NCI-H146 treated with DMSO at 0.1 percent for 48 hours (cell line): ENCODE measurements at regions not wholly inside any gene's neighbourhood (a gene's known extent, or its start where the extent isn't known, plus 50 kb on each side); places are given as distances from the start of the nearest gene placed in this dataset.
"Not testable (repeated sequence)": the region's sequence is repeated elsewhere in the genome, so short reads cannot be mapped to it uniquely, and the experiment has no call there.

ENCODE experiments used
- DNase-seq: peaks from one replicate; lab custom pipeline; 2025; ENCODE audit not compliant: unreplicated experiment; lab: John Stamatoyannopoulos, UW

DNA sequence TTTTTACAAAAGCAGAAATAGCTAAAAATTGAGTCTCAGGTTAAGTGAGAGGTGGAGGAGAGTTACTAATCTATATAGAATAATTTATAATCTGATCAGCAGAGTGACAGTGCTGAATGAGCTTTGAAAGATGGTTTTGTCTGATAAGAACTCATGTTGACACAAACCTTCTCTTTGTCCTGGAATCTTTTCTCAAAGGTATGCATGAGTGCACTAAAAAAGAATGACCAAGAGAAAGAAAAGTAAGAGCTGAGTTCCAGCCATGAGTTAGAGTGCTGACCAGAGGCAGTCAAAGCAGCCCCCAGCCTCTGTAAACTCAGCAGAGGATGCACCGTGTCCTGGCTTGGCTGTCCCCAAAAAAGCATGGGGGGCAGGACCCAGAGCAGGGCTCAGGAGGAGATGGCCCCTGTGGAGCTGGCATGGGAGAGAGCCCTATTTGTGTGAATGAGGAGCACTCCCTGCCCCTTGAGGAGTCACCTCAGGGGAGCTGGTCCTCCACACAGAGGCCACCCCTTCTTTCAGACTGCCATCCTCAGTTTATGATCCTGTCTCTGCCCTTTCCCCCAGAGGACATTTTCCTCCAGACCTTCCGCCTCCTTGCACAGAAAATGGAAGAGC, 129.8 kb downstream of the SEC23A start:
- DNase-seq: no peak

GRCh38 chr14:38972511-38972910, 130.5 kb downstream of the SEC23A start:
- DNase-seq: no peak

DNA sequence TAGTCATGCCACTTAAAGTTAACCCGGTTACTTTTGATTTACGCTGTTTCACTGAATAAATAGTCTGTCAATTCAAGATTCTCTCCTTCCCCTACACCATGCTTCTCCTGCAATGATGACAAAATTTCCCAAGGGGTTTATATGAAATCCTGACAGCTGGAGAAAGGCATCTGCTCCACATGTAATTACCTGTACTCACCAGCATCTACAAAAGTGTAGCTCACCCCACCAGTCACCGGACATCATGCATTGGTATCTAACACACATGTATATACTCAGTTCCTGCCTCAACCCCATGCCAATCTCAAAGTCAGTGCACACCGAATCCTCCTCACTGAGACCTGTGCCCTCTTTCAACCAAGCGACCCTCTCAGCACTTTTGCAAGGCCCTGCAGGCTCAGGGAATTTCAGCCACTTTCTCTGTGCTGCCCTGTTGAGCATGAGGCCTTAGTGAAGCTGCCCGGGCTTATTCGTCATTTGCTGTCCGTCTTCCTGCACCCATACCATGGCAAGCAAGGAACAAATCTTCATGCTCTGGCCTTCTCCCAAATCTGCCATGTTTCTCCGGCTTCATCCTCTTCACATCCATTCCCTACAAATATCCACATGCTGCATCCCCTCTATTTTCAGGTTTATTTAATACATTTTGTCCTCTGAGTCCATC, 131.6 kb downstream of the SEC23A start:
- DNase-seq: no peak

GRCh38 chr14:38964630-38965029, 138.4 kb downstream of the SEC23A start:
- DNase-seq: no peak

- no peak for DNase-seq
These were observed 142.0 kb downstream of the SEC23A start for GRCh38 chr14:38960946-38961531.

GRCh38 chr14:38959021-38959420, 144.0 kb downstream of the SEC23A start:
- DNase-seq: no peak

GRCh38 chr14:38958589-38958988, 144.4 kb downstream of the SEC23A start:
- DNase-seq: no peak

GRCh38 chr14:38951451-38951850, 151.6 kb downstream of the SEC23A start:
- no peak for DNase-seq

- DNase-seq: no peak
These were observed 152.4 kb downstream of the SEC23A start for GRCh38 chr14:38950676-38951075.

DNA sequence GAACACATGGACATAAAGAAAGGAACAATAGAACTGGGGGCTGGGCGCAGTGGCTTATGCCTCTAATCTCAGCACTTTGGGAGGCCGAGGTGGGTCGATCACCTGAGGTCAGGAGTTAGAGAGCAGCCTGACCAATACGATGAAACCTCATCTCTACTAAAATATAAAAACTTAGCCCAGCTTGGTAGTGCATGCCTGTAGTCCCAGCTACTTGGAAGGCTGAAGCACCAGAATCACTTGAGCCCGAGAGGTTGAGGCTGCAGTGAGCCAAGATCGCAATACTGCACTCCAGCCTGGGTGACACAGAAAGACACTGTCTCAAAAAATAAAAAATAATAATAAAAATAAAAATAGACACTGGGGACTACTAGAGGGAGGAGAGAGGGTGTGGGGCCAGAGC, 154.5 kb downstream of the SEC23A start:
- no peak for DNase-seq

GRCh38 chr14:38948171-38948570, 154.9 kb downstream of the SEC23A start:
- DNase-seq: no peak

DNA sequence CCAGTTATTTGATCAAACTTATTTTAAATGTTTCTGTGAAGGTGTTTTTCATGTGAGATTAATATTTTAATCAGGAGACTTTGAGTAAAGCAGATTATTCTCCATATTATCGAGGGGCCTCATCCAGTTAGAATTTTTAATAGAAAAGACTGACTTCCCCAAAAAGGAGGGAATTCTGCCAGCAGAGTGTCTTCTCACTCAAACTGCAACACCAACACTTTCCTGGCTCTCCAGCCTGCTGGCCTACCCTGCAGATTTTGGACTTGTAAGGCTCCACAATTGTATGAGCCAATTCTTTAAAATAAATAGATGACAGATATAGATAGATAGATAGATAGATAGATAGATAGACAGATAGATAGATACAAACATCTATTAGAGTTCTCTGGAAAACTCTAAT, 155.7 kb downstream of the SEC23A start:
- no peak for DNase-seq

DNA sequence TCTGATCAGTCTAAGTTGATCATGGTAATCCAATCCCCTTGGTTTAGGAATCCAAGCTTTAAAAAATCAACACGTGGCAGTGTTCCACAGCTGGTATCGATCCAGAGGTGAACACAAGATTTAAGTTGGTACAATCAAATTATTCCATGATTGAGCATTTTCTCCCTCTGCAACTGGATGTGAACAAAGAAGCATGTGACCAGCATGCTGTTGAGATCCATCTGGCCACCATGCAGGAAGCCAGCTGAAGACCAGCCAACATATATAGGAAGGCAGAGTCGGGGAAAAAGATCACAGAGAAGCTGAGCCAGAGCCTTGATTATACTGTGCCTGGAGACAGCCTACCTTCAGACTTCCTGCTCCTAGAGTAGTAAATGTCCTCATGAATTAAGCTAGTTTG, 158.3 kb downstream of the SEC23A start:
- no peak for DNase-seq

DNA sequence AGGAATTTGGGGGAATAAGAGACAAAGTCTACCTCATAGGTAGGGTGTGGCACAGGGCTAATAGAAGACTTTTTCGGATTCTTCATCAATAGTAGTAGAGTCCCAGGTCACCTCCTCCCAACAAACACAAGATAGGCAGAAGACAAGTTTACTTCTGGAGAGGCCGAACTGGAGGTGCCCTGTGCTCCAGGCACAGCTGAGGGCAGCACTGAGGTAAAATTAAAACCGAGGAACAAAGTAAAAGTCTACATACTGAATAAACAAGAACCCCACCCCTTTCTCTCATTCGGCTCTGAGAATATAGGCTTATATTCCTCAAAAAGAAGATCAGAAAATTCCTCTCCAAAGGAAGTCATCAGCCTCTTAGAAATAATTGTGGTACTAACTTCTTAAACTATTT, 161.5 kb downstream of the SEC23A start:
- no peak for DNase-seq

DNA sequence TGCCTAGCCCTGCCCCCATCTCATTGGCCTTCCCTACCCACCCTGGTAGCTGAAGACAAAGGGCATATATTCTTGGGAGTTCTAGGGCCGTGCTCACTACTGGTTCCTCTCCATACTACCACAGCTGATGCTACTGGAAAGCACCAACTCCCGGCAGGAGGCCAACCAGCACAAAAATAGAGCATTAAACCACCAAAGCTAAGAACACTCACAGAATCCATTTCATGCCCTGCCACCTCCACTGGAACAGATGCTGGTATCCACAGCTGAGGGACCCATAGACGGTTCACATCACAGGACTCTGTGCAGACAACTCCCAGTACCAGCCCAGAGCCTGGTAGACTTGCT, 170.4 kb downstream of the SEC23A start:
- DNase-seq: not testable (repeated sequence)

- DNase-seq: no peak
These were observed 170.9 kb downstream of the SEC23A start for GRCh38 chr14:38931969-38932652.

GRCh38 chr14:38930898-38931297, 172.1 kb downstream of the SEC23A start:
- DNase-seq: no peak

DNA sequence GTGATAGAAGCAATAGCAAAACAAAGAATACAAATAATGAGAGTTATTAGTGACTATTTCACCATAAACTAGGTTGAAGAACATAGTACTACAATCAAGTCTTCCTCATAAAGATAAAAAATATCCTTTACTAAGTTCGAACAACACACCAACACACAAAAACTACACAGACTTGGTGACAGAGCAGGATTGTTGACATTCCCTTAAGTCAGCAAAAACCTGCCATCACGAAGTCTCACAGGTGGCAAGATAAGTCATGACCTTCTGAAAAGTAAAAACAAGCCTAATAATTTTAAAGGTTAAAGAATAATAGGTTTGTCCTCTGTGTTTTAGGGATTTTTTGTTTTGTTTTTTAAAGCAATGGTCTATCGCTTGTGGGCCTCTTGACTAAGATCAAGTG, 173.0 kb downstream of the SEC23A start:
- no peak for DNase-seq

DNA sequence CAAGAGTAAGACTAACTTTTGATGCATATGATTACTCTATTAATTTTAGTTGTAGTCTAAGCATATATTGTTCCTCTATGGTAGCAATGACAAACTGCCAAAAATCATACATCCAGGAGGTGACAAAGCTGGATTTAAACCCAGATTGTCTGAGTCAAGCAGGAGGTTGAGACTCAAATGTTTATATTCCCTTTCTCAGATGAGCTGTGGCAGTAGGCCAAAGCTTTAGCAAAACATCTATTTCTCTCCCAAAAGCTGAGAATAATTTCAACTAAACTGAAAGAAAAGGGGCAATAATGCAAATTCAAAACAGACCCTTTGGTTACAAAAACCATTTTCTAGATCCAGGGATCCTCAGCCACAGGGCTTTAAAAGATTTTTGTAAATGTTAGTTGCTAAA, 173.6 kb downstream of the SEC23A start:
- DNase-seq: no peak

DNA sequence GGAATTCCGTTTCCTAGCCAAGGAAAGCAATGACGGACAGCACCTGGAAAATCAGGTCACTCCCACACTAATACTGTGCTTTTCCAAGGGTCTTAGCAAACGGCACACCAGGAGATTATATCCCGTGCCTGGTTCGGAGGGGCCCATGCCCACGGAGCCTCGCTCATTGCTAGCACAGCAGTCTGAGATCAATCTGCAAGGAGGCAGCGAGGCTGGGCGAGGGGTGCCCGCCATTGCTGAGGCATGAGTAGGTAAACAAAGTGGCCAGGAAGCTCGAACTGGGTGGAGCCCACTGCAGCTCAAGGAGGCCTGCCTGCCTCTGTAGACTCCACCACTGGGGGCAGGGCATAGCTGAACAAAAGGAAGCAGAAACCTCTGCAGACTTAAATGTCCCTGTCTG, 181.1 kb downstream of the SEC23A start:
- not testable (repeated sequence) for DNase-seq

DNA sequence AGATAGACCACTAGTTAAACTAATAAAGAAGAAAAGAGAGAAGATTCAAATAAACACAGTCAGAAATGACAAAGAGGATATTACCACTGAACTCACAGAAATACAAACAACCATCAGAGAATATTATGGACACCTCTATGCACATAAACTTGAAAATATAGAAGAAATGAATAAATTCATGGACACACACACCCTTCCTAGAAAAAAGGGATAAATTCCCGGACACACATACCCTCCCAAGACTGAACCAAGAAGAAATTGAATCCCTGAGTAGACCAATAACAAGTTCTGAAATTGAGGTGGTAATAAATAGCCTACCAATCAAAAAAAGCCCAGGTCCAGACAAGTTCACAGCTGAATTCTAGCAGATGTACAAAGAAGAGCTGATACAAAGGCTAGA, 187.9 kb downstream of the SEC23A start:
- DNase-seq: no peak

GRCh38 chr14:38910092-38910491, 192.9 kb downstream of the SEC23A start:
- DNase-seq: no peak
